LNCAP (cell line): ENCODE measurements at regions not wholly inside any gene's neighbourhood (a gene's known extent, or its start where the extent isn't known, plus 50 kb on each side); places are given as distances from the start of the nearest gene placed in this dataset.

ENCODE experiments used
- CTCF ChIP-seq: fragments of 450-650 bp; IDR thresholded peaks from 2 replicates; pipeline ENCODE4 v1.5.1; 2017; ENCODE audit warnings: mild to moderate bottlenecking

DNA sequence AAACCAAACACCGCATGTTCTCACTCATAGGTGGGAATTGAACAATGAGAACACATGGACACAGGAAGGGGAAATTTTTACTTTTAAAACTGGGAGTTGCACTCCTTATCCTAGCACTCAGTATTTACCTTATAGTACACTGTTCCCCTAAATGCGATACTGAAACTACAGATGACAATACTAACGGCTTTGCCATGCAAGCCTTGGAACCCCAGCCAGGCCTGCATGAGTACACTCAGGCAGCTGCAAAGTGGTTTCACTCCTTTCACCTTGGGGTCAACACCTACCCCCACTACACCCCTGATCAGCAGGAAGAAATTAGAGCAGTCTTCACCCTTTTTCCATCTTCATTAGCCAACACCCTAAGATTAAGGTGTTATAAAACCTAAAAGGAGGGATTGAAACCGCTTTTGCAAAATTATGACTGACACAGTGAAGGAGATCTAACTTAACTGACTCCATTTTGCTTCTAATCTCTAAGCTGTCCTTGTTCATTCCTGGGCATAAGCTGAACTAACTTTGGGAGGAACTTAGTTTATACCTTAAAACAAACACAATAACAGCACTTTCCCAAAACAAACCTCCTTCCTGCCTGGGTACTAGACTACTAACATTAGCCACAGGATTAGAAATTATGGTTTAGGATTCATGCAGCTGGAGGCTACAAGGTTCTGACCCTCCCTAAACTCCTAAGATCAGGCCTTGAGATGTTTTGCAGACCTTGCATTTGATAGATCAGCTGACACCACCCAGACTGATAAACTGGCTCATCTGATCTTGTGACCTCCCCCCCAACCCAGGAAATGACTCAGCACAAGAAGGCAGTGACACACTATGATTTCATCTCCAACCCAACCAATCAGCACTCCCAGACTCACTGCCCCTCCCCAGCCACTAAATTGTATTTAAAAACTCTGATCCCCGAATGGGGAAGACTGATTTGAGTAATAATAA lies 452.1 kb upstream of the PPP2R3A start:
- TF ChIP-seq CTCF = no peak

GRCh38 chr3:135514060-135514448 lies 451.5 kb upstream of the PPP2R3A start:
- no peak for TF ChIP-seq CTCF

DNA sequence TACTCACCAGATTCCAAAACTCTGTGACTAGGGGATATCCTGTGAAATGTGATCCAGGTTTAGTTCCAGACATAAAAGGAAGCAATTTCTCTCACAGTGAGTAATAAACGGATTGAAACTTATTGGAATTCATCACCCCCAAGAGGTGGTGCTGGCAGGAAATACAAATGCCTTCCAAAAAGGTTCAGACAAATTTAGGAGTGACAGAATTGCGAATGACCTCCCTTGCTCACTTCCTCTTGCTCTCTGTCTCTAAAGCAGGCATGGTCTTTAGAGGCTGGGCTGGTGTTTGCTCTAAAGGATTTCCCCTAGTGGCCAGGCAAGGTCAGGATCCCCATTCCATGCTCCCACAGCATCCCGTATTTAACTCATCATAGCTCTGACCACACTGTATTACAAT lies 449.4 kb upstream of the PPP2R3A start:
- TF ChIP-seq CTCF = no peak

DNA sequence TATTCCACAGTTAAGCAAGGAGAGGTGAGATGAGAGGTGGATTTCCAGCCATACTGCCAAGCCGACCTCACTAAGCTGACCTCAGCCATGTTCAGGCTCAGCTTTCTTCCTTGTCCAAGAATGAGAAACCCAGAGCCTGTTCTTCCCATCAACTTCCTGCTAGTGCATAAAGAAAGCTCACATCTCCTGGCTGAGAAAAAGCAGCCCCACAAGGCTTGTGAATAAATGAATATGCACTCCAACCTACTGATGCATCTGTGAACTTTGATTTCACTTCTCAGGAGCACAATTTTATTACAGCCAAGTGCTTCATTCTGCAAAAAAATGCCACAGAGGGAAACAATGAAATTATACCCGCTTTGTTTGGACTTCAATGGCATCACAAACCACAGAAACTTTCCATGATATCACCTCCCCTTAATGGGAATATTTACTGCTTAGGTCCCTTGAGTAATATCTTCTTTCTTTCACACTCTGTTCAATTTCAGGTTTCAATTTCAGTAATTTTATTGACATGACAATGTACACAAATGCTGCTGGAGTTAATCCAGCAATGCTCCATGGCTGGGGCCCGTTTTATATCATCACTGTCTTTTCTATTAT lies 437.0 kb upstream of the PPP2R3A start:
- TF ChIP-seq CTCF = no peak

DNA sequence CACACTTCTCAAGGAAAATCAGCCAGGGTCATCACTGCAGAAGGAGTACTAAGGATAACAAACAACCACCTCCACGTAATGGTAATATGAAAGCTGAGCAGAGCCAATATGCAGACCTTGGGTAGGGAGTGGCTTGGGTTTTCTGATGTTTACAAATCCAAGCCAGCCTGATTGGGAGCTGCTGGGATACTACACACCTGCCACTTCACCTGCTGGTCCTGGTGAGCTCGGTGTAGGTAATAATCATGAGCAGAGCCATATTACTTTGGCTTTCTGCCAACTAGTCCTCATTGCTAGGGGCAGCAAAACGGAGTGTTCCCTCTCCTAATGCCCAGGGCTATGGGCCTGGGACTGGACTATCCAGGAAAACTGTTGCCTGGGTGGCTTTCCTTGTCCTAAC lies 433.5 kb upstream of the PPP2R3A start:
- no peak for TF ChIP-seq CTCF

- TF ChIP-seq CTCF = no peak
These were observed 427.4 kb upstream of the PPP2R3A start for GRCh38 chr3:135538123-135538522.

DNA sequence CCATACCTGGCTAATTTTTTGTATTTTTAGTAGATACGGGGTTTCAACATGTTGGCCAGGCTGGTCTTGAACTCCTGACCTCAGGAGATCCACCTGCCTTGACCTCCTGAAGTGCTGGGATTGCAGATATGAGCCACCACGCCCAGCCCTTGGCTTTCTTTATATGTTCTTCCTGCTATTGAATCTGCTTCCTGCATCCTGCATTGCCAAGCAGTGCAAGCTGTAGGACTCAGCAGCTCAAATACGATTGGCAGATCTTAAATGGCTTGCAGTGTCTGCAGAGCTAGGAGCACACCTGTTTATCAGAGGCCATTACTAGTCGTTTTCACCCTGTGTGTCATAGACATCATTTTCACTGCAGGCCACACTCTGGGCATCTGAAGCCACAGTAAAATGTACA lies 426.2 kb upstream of the PPP2R3A start:
- no peak for TF ChIP-seq CTCF
